ENCODE measurements at regions not wholly inside any gene's neighbourhood (a gene's known extent, or its start where the extent isn't known, plus 50 kb on each side); places are given as distances from the start of the nearest gene placed in this dataset.
A peak's percentile ranks its signal among the peaks of the same experiment; 100 is the strongest.

- Histone ChIP-seq H2BK5ac (ENCODE audit: low read depth, low read length) (no peak overlapping the region), H2BK15ac (ENCODE audit: low read length) (no peak overlapping the region), H3K9ac (replicated peaks in 1 of 4; ENCODE audit: extremely low read depth in 1 of 4, low read depth in 3 of 4, low read length in 3 of 4) (no peak overlapping the region), H2BK120ac (replicated peaks; ENCODE audit: low read depth, low read length) (no peak overlapping the region), H3K23me2 (ENCODE audit: low read depth, low read length) (no peaks in the 10 kb centered on the region), H4K8ac (ENCODE audit: extremely low read depth, insufficient read depth, low read length) (no peak overlapping the region), H4K20me1 (replicated peaks in 1 of 2; ENCODE audit: control insufficient read depth in 1 of 2, insufficient read depth in 2 of 2, low read length in 2 of 2) (no peaks in the 10 kb centered on the region), H3K14ac (ENCODE audit: insufficient read length) (no peak overlapping the region), H3K56ac (replicated peaks; ENCODE audit: insufficient read length, low read depth, low read length) (no peak overlapping the region), H3K79me1 (ENCODE audit: low read depth, low read length) (no peaks in the 10 kb centered on the region), H3K23ac (ENCODE audit: insufficient read length) (no peak overlapping the region), H3K4me1 (replicated peaks in 1 of 4; ENCODE audit: control insufficient read depth in 3 of 4, insufficient read depth in 4 of 4, low read length in 3 of 4) (no peaks in the 10 kb centered on the region), H3K36me3 (ENCODE audit: control insufficient read depth in 2 of 4, insufficient read depth in 4 of 4, low read length in 3 of 4) (no peaks in the 10 kb centered on the region), H3K4ac (replicated peaks; ENCODE audit: insufficient read length, low read depth, low read length) (no peak overlapping the region), H3K9me3 (ENCODE audit: insufficient read depth in 2 of 2, low read depth in 1 of 2, low read length in 1 of 2) (no peaks in the 10 kb centered on the region), H3K4me2 (ENCODE audit: insufficient read depth in 1 of 2, low read depth in 2 of 2, low read length in 2 of 2) (no peak overlapping the region), H4K91ac (replicated peaks; ENCODE audit: insufficient read length, low read length) (no peak overlapping the region), H2BK20ac (ENCODE audit: low read length) (no peak overlapping the region), H3K79me2 (ENCODE audit: control insufficient read depth in 1 of 2, insufficient read depth in 2 of 2, low read length in 2 of 2) (no peaks in the 10 kb centered on the region), H3K27me3 (replicated peaks in 1 of 4; ENCODE audit: control insufficient read depth in 3 of 4, extremely low read depth in 1 of 4, insufficient read depth in 3 of 4, low read length in 3 of 4) (no peaks in the 10 kb centered on the region), H2BK12ac (ENCODE audit: low read depth, low read length) (no peak overlapping the region), H4K5ac (ENCODE audit: insufficient read length, low read depth, low read length) (no peak overlapping the region), H3K18ac (ENCODE audit: extremely low read depth, low read length) (no peak overlapping the region), H3K27ac (ENCODE audit: low read depth, low read length) (no peak overlapping the region), H2AK5ac (ENCODE audit: low read depth, low read length) (no peak overlapping the region), H2AFZ (ENCODE audit: low read length) (peak overlapping the region; percentile 91), H3K4me3 (ENCODE audit: extremely low read depth in 1 of 4, insufficient read depth in 2 of 4, low read depth in 3 of 4, low read length in 4 of 4) (no peak overlapping the region)
- WGBS, 2 experiments (ENCODE audit: extremely low coverage in 1 of 2, insufficient coverage in 1 of 2, insufficient read length in 1 of 2, insufficient replicate concordance in 2 of 2, low coverage in 1 of 2, low lambda C conversion rate in 2 of 2, missing lambda C conversion rate in 1 of 2) = 72% methylated on average over 3 of the region's 3 CpGs; no CpG with 5 or more reads in 1 of the 2 experiments
- DNase-seq (ENCODE audit: low read depth in 1 of 2, low spot score in 2 of 2) = no peak
- ChIA-PET CTCF (ENCODE audit: partially characterized antibody) (interaction anchor here (0.7 to 2.2 kb wide), 5 partner anchors 10 to 245 kb away, joined by 4 to 10 read pairs (median 4); no protein-coding TSS in a partner anchor), POLR2A (ENCODE audit: partially characterized antibody) (no interaction called here)
- TF ChIP-seq KDM1A (IDR thresholded peaks at IDR 0.05; ENCODE audit: borderline replicate concordance, low read length) = no peak
- no peak for TF ChIP-seq RNF2 (IDR thresholded peaks at IDR 0.05; ENCODE audit: borderline replicate concordance, low read depth, low read length, missing control alignments, poor library complexity, severe bottlenecking)
- TF ChIP-seq BACH1 (IDR thresholded peaks at IDR 0.05; ENCODE audit: low read length) = no peak
- TF ChIP-seq NRF1 (IDR thresholded peaks at IDR 0.05; ENCODE audit: low read depth, low read length) = no peak
- no peak for TF ChIP-seq BCL11A (IDR thresholded peaks at IDR 0.05; ENCODE audit: low read depth in 2 of 2, low read length in 2 of 2)
- no peak for TF ChIP-seq KDM5A (IDR thresholded peaks at IDR 0.05; ENCODE audit: low read length)
- FAIRE-seq = no peak
Measured at GRCh38 chr7:46162609-46163008, 241.5 kb upstream of the IGFBP3 start.

All from H1 (cell line).